NCI-H2196 (cell line): ENCODE measurements at regions not wholly inside any gene's neighbourhood (a gene's known extent, or its start where the extent isn't known, plus 50 kb on each side); places are given as distances from the start of the nearest gene placed in this dataset.
"Not testable (repeated sequence)": the region's sequence is repeated elsewhere in the genome, so short reads cannot be mapped to it uniquely, and the experiment has no call there.

Experiments
- DNase-seq: peaks from one replicate; lab custom pipeline; 2025; ENCODE audit not compliant: unreplicated experiment; lab: John Stamatoyannopoulos, UW

DNA sequence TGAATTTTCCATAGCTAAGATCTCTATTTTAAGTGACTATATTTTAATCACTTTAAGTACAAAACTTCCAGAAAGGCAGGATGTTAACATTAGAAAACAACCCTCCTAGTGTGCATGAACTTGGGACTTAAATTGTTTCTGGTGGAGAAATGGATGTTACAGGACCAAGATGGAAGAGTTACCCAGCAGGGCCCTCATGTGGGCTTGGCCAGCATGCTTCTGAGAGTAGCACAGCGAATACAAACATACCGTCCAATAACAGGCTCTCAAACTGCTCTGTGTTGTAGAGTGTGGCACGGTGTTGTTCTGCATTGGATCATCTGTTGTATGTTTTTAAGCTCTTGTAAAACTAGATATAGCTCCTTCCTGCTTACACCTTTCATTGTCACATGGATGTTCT lies 346.1 kb upstream of the SMIM21 start:
- DNase-seq: no peak

DNA sequence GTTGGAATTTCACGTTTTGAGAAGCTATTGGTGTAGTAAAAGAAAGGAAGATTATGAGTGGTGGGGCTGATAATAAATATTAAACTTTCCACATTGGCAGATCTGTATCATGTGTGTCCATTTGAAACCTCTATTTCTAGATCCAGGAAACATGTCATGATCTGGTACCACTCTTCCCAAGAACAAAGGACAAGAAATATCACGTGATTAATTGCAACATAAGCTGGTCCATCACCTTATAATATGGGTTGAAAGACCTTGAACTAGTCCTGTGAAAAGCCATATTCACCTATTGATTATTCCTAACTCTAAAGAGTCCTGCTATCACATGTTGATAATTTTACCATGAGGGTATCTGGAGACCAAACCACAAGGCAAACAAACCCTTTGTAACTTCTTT lies 335.3 kb upstream of the SMIM21 start:
- DNase-seq: no peak

DNA sequence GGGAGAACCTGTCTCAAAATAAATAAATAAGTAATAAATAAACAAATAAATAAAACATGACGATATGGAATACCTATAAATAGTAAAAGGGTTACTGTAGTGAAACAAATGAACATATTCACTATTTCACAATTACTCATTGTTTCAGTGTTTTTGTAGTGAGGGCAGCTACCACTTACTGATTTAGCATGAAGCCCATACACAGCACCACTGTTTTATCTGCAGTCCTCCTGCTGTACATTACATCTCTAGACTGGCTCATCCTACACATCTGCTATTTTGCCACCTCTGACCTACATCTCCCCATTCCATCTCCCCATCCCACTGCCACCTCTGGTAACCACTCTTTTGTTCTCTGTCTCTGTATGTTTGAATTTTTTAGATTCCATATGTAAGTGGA lies 332.7 kb upstream of the SMIM21 start:
- DNase-seq: no peak

DNA sequence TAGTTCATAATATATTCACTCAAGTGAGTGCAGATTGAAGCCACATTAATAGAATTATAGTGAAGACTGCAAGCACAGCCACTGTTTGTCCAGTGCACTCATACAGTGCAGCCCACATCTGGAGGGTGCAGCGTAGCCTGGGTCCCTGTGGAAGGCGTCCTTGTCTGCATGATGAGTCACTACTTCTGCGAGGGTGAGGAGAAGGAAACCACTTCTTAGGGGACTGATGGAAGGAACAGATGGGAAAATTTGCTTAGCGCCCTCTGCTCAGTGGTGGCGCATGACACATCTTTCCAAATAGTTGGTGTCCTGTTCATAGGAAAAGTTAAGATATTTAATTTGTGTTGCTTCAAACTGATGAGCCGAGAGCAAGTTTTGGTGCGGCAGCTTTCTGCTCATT lies 330.4 kb upstream of the SMIM21 start:
- DNase-seq: no peak

DNA sequence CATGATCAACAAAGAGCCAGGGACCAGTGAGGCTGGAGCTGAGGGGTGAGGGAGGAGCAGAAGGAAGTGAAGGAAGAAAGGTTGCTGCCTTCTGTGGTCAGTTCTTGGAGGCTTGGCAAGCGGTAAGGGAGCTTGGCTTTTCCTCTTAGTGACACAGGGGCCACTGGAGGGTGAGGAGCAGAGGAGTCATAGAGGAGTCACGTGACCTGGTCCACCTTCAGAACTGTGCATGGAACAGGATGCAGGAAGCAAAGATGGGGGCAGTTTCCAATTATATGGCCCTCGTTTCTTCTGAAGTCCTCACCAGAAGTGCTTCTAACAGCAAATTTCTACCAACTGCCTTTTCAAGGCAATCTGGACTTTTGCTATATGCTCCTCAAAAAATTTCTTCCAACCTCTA lies 326.9 kb upstream of the SMIM21 start:
- DNase-seq: no peak

DNA sequence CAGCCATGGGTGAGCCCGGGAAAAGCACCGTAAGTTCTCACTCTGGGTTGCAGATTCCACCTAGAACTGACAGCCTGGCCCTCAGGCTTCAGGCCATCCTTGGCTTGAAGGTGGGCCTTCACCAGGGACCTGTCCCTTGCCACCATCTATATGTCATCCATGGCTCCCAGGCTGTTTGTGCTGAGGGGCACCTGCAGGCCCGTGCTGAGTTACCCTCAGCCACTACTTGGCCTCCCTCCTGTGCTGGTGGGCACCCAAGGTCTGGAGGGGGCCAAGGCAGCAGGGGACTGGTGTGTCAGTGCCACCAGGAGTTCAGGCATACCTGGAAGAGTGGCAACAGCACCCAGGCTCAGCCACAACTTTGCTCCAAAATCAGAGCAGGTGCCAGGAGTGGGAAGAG lies 326.2 kb upstream of the SMIM21 start:
- no peak for DNase-seq

DNA sequence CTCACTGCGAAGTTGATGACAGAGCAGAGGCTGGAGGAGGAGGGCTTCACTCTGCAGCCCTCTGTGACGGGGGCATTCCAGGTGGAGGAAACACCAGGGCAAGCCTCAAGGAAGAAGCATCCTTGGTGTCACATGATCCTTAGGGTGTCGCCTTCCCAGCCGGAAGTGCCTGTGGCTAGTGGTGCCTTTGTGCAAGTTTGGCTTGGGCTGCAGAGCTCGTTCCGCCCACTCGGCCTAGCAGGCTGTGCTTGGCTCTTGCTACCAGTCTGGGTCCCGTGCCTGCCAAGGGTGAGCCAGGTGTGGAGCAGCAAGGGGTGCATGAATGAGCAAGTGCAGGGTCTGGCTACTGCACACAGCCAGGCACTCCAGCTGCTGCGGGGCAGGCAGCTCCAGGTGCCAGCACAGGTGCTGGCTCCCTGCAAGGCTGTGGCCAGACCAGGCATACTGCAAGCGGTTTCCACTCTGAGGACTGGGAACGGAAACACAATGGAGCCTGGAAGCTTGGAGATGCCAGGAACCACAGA lies 325.3 kb upstream of the SMIM21 start:
- DNase-seq: peak; percentile 59

DNA sequence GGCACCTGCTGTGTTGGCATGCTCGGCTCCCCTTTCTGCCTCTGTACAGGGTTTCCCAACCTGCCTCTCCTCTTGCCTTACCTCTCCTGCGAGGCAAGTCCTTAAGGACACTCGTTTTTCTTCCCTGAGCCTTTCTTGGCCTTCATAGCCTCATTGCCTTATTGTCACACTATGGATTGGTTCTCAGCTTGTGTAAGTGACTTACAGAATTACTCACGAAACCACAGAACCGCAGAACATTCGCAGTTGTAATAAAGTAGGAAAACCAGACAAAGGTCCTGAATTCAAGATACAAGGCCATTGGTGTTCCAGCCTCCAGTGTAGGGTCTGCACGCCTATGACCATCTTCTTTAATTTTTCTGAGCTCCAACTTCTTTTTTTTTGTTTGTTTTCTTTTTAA lies 317.6 kb upstream of the SMIM21 start:
- DNase-seq: no peak

DNA sequence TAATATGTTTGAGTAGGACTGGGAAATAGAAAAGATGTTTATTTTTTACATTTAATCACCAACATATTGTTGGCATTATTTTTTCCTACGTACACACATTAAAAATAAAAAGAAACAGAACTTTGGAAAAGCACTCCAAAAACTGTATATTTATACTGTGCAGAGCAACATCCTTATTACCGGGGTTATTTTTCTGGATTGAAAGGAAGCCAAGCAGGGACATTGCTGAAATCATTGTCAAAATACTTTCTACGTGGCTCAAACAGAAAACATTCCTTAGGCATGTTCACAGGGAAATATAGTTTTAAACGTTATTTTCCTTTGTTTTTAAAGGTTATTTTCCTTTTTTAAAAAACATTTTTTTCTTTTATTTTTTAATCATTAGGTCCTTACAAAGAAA lies 315.0 kb upstream of the SMIM21 start:
- no peak for DNase-seq

DNA sequence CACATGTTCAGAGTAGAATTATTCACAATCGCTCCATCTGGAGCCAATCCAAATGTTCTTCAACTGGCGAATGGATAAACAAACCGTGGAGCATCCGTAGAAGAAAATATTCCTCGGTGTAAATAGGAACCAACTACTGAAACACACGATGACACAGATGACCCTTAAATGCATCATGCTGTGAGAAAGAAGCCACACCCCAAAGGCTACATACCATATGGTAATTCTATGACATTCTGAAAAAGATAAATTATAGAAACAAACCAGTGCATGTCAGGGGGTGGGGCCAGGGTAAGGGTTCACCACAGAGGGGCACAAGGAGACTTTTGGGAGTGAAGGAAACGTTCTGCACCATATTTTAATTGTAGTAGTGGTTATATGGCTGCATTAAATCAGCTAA lies 312.2 kb upstream of the SMIM21 start:
- DNase-seq: no peak

DNA sequence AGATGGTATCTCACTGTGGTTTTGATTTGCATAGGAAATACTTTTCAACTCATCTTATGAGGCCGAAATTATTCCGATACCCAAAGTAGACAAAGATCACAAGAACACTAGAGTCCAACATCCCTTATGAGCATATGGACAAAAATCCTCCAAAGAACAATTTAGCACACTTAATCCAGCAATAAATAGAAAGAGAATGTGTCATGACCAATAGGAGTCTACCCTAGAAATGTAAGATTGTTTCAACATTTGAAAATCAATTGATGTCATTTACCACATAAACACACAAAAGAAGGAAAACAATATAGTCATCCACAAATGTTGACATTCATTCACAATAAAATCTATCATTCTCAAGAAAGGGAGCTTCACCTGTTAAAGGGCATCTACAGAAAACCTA lies 307.8 kb upstream of the SMIM21 start:
- DNase-seq: no peak

DNA sequence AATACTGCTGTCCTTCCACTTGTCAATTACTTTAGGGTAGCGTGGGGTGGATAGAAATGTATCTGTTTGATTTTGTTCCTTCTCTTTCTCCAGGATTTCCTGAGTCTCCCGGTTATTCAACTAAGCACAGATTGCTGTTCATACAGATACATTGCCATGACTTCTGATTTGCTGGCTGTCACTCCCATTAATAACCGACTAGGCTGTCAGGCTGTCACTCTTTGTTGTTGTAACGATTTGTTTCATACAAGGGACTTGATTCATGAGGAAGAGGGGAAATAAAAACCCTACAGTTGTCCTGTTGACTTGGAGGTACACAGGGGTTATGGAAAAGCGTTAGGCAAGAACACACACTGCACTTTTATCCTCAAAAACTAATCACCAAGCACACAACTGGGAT lies 302.7 kb upstream of the SMIM21 start:
- DNase-seq: no peak

DNA sequence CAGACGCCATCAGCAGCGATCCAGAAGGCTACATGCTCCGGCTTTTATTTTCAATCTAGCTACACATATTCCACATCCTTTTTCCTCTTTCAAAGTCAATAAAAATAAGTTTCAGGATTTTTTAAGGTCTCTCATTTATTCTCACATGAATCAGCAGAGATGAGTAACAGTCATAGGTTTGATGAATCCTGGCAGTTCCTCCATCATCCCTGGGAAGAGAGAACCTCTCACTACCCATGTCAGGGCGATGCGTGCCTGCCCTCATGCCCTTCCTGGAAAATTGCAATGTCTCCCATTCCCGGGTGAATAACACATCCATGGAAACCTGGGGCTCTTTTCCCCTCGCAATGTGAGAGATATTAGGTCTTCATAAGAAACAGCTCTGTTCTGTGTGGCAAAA lies 301.1 kb upstream of the SMIM21 start:
- no peak for DNase-seq

DNA sequence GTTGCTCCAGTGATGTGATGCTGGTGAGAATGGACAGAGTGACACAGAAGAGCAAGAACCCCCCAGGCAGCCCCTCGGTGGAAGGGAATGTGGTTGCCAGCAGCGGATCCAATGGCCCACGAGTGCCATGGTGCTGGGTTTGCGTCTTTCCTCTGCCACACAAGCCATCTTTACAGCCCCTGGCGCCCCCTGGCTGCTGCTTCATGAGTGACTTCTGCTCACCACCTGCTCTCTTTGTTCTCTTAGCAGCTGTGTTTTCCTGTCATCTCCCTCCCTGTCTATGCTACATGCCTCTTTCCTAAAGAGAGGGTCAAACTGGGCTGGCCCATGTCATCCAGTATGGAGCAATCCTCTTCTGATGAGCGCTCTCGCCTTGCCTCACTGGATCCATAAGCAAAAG lies 300.0 kb upstream of the SMIM21 start:
- DNase-seq: peak; percentile 8

DNA sequence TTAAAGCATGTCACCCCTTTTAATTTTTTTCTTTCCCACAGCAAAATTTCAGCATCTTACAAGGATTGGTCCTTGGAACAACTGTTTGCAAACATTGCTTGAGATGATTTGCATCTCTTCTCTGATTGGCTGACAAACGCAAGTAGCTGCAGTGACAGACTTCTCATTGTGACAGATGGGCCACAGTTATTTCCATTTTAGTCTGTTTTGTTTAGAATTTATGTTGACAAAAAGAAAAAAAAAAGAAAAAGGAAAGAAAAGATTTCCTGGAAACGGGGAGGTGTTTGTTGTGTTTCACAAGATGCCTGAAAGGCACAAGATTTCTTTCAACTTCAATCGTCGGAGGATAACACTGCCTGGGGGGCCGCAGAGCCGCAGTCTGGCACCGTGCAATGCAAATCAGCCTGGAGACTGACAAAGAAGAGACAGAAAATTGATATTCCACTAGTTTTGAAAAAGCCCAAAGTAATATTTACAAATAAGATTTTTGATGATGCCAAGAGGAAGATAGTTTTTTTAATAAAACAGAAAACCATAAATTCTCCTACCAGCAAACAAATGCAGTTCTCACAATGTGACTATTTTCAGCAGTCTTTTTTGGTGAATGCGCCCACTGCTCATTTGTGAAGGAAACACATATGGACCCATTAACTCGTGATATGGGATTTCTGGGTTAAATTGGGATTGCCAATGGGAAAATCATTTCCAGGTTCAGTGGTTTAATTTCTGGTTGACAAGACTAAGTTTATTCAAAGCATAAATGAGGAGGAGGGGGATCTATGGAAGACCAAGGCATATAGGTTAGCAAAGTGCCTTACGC lies 296.2 kb upstream of the SMIM21 start:
- DNase-seq: no peak

DNA sequence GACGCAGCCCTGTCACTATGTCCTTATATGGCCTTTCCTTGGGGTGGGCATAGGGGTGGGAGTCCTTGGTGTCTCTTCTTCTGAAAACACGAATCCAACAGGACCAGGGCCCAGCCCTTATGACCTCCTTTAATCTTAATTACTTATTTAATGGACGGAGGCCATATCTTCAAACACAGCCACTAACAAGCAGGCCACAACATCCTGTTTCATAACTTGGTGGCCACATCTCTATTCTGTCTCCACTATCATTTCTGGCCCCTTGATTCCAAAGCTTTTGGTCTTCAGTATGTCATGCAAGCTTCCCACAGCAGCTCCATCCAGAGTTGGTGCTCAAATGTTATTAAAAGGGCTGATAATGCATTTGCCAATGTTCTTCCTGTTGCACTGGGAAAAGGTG lies 287.3 kb upstream of the SMIM21 start:
- DNase-seq: no peak

DNA sequence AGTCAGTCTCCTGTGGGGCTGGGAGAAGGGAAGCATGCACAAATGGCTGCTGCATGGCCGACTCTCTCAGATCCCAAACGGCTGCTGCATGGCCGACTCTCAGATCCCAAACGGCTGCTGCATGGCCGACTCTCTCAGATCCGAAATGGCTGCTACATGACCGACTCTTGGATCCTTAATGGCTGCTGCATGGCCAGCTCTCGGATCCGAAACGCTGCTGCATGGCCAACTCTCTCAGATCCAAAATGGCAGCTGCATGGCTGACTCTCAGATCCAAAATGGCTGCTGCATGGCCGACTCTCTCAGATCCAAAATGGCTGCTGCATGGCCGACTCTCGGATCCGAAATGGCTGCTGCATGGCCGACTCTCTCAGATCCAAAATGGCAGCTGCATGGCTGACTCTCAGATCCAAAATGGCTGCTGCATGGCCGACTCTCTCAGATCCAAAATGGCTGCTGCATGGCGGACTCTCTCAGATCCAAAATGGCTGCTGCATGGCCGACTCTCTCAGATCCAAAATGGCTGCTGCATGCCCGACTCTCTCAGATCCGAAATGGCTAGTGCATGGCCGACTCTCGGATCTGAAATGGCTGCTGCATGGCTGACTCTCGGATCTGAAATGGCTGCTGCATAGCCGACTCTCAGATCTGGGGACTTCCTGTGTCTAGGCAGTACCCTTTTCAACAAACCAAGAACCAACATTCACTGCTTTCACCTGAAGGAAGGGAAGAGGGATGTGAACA lies 284.8 kb upstream of the SMIM21 start:
- not testable (repeated sequence) for DNase-seq

DNA sequence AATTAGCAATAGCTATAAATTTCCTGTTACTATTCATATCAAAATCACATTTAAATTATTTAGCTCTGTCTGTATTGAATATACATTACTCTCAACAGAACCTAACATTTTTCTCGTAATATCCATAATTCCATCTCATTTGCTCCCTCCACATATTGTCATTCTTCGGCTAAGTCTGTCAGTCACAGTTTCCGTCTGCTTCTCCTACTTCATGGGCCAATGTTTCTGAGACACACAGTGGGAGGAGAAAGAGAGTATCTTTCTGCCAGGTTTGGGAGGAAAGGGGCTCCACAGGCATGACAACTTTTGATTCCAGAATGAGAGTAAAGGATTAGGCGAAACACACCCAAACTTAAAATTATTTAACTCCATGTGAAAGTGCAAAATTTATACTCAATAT lies 273.1 kb upstream of the SMIM21 start:
- DNase-seq: no peak

DNA sequence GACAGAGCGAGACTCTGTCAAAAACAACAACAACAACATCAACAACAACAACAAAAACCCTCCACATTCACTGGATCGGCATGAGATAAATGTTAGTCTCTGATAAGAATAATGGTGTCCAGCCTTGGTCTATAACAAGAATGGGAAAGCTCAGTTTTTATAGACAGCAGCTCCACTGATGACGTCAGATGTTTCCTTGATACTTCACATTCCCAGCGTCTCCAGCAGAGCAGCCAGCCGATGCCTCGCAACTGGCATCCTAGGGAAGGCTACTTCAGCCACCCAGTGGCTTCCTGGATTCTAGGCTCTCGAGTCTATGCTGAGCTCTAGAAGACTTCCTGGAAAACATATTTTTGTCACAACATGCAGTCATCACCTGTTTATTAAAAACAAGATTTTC lies 271.4 kb upstream of the SMIM21 start:
- no peak for DNase-seq

DNA sequence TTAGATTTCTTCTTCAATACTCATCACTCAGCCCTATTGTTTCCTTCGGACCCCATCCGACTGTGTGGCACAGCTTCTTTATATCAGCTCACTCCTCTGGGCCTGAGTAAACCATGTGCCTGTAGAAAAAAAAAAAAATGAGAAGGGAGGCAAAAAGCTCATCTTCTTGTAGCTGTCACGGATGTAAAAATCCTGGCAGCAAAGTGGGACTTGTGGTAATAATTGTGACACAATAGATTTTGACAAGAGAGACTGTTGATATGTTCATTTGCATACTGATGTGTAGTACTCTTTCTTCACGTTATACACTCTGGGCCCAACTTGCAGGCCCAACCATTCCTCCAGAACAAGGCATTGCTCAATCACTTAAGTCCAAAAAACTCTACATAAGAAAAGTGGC lies 270.0 kb upstream of the SMIM21 start:
- DNase-seq: no peak

DNA sequence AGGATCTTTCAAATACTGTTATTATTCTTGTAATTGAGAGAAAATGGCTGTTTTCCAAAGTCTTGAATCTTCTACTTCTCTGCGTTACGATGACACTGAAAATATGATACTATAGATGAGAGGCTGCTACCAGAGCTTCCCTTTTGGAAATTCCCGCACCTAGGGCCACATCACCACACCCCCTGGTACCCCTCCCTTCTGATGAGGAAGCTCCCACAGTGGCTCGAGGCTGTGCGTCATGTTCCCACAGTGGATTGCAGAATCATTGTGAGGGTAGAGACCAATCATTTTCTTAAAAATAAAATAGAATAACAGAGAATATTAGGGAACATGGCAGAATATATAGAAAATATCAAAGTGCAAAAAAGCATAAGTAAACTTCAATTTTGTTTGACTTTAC lies 268.9 kb upstream of the SMIM21 start:
- no peak for DNase-seq

DNA sequence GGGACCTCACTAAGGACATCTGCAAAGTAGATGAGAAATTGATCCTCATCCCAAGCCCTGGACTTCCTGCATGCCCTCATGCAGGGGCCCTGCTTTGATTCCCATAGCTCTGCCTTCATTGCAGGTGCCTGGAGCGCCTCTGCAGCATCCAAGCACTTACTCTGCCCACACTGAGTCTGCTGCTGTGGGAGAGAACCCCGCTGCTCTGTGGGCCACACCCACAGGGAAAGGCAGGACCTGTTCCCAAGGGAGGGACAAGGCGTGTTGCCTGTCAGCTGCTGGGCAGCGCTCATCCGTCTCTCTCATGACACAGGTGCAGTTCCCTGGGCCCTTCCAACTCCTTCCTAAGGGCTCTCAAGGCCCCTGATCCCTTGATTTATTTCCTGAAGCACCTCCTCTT lies 266.8 kb upstream of the SMIM21 start:
- DNase-seq: no peak
